ENCODE measurements at regions not wholly inside any gene's neighbourhood (a gene's known extent, or its start where the extent isn't known, plus 50 kb on each side); places are given as distances from the start of the nearest gene placed in this dataset.

- TF ChIP-seq CTCF (IDR thresholded peaks at IDR 0.05; ENCODE audit: insufficient read depth, low read depth, low read length) (no peak), EZH2 (IDR thresholded peaks at IDR 0.05; ENCODE audit: insufficient read depth, low read length) (no peak)
Measured at GRCh38 chr2:147634826-147635225, 210.0 kb upstream of the ACVR2A start.

Measured in astrocyte (in vitro differentiated cells and primary cell).